HG02943 (cell line): ENCODE measurements at regions not wholly inside any gene's neighbourhood (a gene's known extent, or its start where the extent isn't known, plus 50 kb on each side); places are given as distances from the start of the nearest gene placed in this dataset.

ENCODE experiments used
- ATAC-seq: cut with Tn5 transposase; IDR thresholded peaks from one replicate; pipeline ENCODE4 v1.9.1; 2021; ENCODE audit warnings: mild to moderate bottlenecking, low read depth, moderate library complexity; ENCODE audit not compliant: unreplicated experiment

DNA sequence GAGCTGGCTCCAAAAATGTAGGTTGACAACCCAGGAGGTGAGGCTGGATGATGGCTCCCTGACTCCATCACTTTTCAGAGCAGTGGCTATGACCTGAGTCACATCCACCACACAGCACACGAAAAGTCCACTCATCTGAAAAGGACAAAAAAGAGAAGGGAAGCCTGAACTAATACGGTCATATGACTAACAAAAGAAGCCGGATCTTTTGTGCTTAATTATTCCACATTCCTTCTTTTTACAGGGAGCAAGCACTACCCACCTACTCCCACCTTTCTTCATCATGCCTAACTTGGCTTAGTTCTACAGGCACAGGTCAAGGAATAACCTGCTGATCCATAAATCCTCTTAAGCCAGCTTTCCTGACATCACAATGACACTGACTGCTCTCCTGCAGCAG is 601.3 kb upstream of the MIR17HG start:
- no peak for ATAC-seq

GRCh38 chr13:90750021-90750420 is 597.5 kb upstream of the MIR17HG start:
- no peak for ATAC-seq

GRCh38 chr13:90751026-90751425 is 596.5 kb upstream of the MIR17HG start:
- no peak for ATAC-seq

- ATAC-seq, result no peak
These were observed 595.4 kb upstream of the MIR17HG start for GRCh38 chr13:90752070-90752469.

DNA sequence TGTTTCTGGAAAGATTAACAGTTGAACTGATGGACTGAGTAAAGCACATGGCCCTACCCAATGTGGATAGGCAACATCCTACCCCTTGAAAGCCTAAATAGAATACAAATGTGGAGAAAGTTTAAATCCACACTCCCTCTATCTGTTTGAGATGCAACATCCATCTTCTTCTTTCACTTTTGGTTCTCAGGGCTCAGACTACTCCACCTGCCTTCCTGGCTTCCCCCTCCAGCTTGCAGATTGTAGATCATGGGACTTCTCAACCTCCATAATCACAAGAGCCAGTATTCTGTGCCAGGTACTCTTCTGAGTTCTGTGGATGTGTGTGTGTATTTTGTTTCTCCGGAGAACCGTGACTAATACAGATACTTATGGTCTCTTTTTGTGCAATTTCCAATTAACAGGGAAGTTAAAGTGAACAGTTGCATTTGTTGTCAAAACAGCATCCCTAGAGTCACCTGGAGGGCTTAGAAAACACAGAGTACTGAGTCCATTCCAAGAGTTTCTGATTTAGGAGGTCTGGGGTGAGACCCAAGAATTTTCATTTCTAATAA is 590.3 kb upstream of the MIR17HG start:
- no peak for ATAC-seq

GRCh38 chr13:90760639-90761038 is 586.8 kb upstream of the MIR17HG start:
- ATAC-seq, result no peak

DNA sequence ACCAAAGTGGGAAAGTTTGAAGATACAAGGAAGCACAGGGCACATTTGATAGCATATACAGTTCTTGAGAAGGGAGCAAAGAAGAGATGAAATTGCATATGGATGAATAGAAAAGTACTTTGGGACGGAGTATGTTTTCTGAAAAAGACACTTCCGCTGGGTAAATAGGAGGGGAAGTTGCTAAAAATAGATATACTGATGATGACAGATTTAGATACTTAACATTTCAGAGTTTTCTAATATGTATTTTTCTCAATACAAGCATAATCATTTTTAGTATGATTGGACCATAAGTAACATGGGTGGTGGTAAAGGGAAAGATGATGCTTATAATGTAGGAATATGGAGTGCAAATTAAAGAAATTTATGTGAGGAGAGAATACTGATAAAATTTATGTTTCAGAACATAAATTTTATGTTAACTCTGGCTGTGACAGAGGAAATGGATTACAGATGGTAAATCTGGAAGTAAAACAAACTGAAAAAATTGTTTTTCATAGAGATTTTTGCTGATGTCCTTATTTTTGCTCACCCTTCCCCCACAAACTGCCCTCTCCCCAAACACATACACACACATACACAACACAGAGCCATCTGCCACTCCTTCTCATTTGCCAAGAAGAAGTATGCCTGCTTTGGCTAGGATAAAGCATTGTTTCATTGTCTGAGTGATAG is 583.9 kb upstream of the MIR17HG start:
- no peak for ATAC-seq

- no peak for ATAC-seq
These were observed 581.0 kb upstream of the MIR17HG start for GRCh38 chr13:90766386-90766902.

DNA sequence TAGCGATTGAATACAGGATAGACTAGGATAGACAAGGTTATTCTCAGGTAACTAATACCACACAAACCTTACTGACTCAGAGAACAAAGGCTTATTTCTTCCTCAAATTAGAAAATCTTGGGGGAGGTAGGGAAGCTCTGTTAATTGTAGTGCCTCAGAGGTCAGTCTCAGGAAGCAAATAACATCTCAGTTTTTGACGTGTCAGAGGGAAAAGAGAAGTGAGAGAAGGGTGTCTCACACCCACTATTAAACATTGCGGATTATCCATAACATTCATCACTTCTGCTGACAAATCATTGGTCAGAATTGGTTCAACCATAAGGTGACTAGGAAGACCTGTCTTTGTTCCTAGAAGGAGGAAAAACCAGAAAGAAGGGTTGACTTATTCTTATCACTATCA is 579.4 kb upstream of the MIR17HG start:
- no peak for ATAC-seq

GRCh38 chr13:90769387-90769786 is 578.1 kb upstream of the MIR17HG start:
- ATAC-seq, result no peak

DNA sequence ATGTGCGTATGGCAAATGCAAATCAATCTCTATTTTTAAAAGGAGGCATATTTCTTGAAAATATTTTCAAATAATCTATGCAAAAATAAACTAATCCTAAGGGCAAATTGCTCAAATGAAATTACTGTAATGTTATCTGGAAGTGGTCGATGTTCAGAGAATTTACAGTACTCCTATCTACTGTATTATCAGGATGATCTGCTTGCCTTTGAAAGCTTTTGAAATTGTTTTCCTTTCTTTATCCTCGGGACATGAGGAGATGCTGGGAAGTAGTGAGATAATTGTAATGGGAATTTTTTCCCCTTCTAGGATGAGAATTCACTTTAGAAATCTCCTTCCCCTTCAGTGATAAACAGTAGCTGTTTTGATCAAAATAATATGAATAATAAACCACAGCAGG is 577.2 kb upstream of the MIR17HG start:
- ATAC-seq, result no peak

DNA sequence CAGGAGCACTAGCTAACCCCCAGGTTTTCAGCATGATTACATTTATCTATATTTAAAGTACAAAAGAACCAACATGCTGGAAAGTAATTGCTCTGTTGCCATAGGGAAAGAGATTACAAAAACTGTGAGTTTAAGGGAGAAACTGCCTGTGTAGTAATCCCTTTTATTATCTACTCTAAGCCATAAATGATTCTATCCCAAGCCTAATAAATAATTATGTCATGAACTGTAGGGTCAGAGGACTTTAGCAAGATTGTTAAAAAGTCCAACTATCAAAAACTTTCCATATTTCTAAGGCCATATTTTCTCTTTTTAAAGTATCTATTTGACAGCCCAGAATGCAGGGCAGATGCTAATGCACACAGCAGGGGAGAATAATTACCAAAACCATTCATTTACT is 573.8 kb upstream of the MIR17HG start:
- no peak for ATAC-seq

DNA sequence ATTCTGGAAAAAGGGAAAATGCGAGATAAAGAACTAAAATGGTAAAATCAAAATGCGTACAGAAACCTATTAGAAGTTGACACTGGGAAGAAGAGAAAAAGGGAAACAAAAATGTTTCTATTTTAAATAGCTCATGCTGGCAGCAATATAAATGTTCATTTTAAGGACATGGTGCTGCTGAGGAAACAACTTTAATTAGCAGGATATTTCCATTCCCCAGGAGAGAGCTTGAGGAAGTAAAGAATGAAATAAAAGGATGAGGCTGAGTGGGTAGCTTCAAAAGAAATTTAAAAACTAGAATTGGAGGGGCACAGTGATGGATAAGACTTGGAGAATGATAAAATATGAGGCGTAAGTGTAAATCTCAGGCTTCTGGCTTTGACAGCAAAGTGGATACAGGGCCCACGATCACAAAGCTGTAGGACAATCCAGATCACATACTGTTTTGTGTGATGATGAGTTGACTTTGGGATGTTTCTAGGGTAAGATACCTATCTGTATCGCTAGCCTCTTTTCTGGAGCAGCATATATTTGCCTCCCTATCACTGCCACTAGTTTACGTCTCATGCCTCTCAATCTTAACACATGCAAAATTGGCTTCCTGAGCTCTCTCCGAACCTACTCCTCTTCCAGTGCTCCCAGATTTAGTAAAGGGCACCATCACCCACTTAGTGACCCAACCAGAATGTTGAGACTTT is 571.3 kb upstream of the MIR17HG start:
- no peak for ATAC-seq

DNA sequence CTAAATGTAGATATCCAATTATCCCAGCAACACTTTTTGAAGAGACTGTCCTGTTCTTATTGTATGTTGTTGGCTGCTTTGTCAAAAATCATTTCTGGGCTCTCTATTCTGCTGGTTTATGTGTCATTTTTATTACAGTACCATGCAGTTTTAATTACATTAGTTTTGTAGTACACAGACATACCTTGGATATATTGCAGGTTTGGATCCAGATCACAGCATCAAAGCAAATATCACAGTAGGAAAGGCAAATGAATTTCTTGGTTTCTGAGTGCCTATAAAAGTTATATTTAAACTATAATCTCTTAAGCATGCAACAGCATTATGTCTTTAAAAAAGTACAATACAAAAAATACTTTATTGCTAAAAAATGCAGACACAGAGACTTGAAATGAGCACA is 564.2 kb upstream of the MIR17HG start:
- ATAC-seq, result no peak

- ATAC-seq, result no peak
These were observed 560.5 kb upstream of the MIR17HG start for GRCh38 chr13:90787007-90787406.

DNA sequence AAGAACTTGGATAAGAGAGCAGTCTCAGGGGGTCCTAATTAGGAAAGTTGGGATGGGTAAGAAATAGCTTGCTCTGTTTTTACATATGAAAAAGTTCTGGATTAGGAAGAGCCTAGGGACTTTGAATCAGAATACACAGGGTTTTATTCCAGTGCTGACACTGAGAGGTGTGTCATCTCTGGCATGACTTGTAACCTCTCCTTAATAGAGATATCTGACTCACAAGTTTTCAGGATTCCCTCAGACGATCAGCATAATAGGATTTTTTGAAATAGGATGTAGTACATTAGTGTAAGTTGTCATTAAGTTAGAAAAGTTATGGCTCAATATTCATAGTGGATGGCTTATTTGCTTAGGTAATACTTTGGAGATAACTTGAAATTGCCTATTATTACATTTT is 555.2 kb upstream of the MIR17HG start:
- ATAC-seq, result no peak

DNA sequence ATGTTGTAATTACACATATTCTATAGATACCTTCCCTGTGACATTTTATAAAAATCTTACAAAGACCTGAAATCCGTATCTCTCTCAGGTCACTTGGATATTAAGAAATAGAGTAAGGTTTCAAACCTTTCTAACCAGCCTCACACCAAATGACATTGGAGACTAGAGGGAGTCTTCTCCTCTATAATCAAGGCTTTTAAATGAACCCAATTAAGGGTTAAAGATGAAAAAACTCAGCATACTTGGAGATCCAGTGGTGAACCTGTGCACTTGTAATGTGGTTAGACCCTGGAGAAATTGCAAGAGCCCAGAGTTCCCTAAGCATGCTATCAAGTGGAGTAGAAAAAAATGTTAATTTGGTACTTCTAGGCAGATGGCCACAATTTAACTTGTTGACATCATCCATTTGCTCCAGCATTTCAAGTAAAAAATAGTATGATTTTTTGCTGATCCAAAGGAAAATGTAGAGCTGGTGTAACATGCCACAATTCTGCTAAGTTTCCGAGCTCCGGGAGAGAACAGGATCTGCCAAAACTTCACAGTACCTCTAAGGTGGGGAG is 554.1 kb upstream of the MIR17HG start:
- ATAC-seq, result no peak

- ATAC-seq, result no peak
These were observed 551.0 kb upstream of the MIR17HG start for GRCh38 chr13:90796474-90796873.

DNA sequence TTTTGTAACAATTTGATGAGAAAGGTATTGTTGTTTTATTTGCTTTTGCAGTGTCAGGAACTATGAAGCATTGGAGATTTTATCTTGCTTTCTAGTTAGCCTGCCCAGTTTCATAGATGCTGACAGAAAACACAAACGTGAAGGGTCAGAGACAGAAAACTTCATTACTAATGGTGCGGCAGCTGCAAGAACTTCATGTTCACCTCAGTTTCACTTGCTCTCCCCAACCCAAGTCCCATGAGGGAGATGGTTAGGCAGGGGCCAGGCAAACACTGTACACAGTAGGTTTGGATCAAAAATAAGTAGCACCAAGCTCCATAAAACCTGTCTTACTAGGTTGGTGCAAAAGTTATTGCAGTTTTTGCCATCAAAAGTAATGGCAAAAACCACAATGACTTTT is 550.2 kb upstream of the MIR17HG start:
- no peak for ATAC-seq

- ATAC-seq, result no peak
These were observed 549.1 kb upstream of the MIR17HG start for GRCh38 chr13:90798381-90798780.

GRCh38 chr13:90800082-90800746 is 547.3 kb upstream of the MIR17HG start:
- ATAC-seq, result no peak
